Caco-2 (cell line): ENCODE measurements at regions not wholly inside any gene's neighbourhood (a gene's known extent, or its start where the extent isn't known, plus 50 kb on each side); places are given as distances from the start of the nearest gene placed in this dataset.

ENCODE experiments used
- BruUV-seq: library from RNA; stranded (reverse); fragments of 400-500 nt; replicated peaks from 2 replicates; lab custom pipeline; 2021; lab: Mats Ljungman, UMichigan
- CTCF ChIA-PET: fragments of 300-600 bp; sonication (Branson Sonifier 250); formaldehyde crosslinking; loops from one replicate; lab custom pipeline; 2022; ENCODE audit warnings: antibody characterized with exemption; lab: Charles Lee
- POLR2A ChIA-PET: fragments of 300-600 bp; sonication (Branson Sonifier 250); formaldehyde crosslinking; loops from one replicate; lab custom pipeline; 2022; ENCODE audit warnings: antibody characterized with exemption; lab: Charles Lee
- DNase-seq, 2 experiments: peaks; one replicate each; pipeline versions ENCODE4 v3.0.0 to v3.0.0-alpha.2; 2020 to 2022
- H3K27me3 ChIP-seq: replicated peaks from 2 replicates; pipeline ENCODE4 v1.6.0; 2011; ENCODE audit warnings: low read length; ENCODE audit not compliant: control insufficient read depth, insufficient read depth
- H3K36me3 ChIP-seq: 2 replicates; pipeline ENCODE4 v1.5.1; 2011; ENCODE audit warnings: low read length; ENCODE audit not compliant: control insufficient read depth, insufficient read depth
- H3K4me1 ChIP-seq: fragments of 250-450 bp; sonication (Bioruptor Pico); 2 replicates; pipeline ENCODE4 v1.5.1; 2020; ENCODE audit warnings: mild to moderate bottlenecking
- H3K4me3 ChIP-seq: 2 replicates; pipeline ENCODE4 v1.5.1; 2011; ENCODE audit warnings: low read depth, mild to moderate bottlenecking, control low read depth, low read length
- H3K9me3 ChIP-seq: fragments of 250-450 bp; sonication (Bioruptor Pico); 2 replicates; pipeline ENCODE4 v1.5.1; 2020; ENCODE audit warnings: mild to moderate bottlenecking, moderate library complexity
- H3K27ac Mint-ChIP-seq: one replicate; pipeline ENCODE4 v1.8.0; 2022; ENCODE audit warnings: mixed read lengths; ENCODE audit not compliant: unreplicated experiment
- H3K27me3 Mint-ChIP-seq: one replicate; pipeline ENCODE4 v1.8.0; 2022; ENCODE audit warnings: mixed read lengths; ENCODE audit not compliant: insufficient read depth, unreplicated experiment
- H3K36me3 Mint-ChIP-seq: one replicate; pipeline ENCODE4 v1.8.0; 2022; ENCODE audit warnings: mild to moderate bottlenecking, mixed read lengths; ENCODE audit not compliant: insufficient read depth, unreplicated experiment
- H3K4me1 Mint-ChIP-seq: one replicate; pipeline ENCODE4 v1.8.0; 2022; ENCODE audit warnings: low read depth, mixed read lengths; ENCODE audit not compliant: unreplicated experiment
- H3K4me3 Mint-ChIP-seq: one replicate; pipeline ENCODE4 v1.8.0; 2022; ENCODE audit warnings: mild to moderate bottlenecking, moderate library complexity, mixed read lengths; ENCODE audit not compliant: unreplicated experiment
- H3K9me3 Mint-ChIP-seq: one replicate; pipeline ENCODE4 v1.8.0; 2022; ENCODE audit warnings: mixed read lengths; ENCODE audit not compliant: unreplicated experiment
- intact Hi-C: fragments of 100-400 bp; cut with micrococcal nuclease; formaldehyde crosslinking; loops from one replicate; pipeline ENCODE4 v1.10.0; 2022; ENCODE audit not compliant: unreplicated experiment
- TF ChIP-seq, protein P1 (sequence below), 2 experiments: fragments of 200-600 bp in 1 of 2; IDR thresholded peaks; 1 replicate in 1 of 2; 2 replicates in 1 of 2; pipeline versions ENCODE4 v1.5.1 to v1.8.0; 2011 to 2022; ENCODE audit warnings: antibody characterized with exemption in 1 of 2, control low read depth in 1 of 2, inconsistent platforms in 1 of 2, low read depth in 1 of 2, low read length in 1 of 2, mild to moderate bottlenecking in 1 of 2, moderate library complexity in 1 of 2; ENCODE audit not compliant: insufficient read depth in 1 of 2, severe bottlenecking in 1 of 2, unreplicated experiment in 1 of 2

DNA sequence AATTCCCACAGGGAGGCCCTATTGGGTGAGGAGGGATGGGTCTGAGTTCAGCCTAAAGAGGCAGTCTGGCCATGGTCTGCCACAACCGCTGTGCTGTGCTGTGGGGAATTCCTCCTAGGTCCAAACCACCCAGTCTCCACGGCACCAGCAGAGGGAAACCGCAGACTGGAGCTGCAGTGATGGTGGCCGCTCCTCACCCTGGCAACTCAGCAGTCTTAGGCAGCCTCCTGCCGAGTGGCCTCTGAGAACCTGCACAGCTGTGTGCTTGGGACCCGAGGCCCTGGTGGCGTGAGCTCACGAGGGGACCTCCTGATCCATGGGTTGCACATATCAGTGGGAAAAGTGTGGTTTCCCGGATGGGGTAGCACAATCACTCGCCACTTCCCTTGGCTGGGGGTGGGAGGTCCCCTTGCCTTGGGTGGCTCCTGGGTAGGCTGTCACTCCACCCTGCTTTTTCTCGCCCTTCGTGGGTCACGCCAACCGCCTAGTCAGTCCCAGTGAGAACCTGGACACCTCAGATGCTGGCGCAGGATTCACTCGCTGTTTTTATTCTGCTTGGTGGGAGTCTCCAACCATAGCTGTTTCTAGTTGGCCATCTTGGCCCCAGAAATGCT lies 242.2 kb downstream of the CDH26 start:
- CTCF ChIA-PET, result no interaction called here
- no TSS peak for BruUV-seq
- Mint-ChIP-seq H3K27ac (no peak overlapping the region), H3K36me3 (no peaks in the 10 kb centered on the region), H3K9me3 (peaks cover 7% of the 10 kb centered on the region), H3K4me3 (no peak overlapping the region), H3K4me1 (peaks cover 7% of the 10 kb centered on the region), H3K27me3 (peaks cover 10% of the 10 kb centered on the region)
- no peaks in the 10 kb centered on the region for H3K9me3 ChIP-seq
- DNase-seq, result no peak
- TF ChIP-seq, protein P1, sequence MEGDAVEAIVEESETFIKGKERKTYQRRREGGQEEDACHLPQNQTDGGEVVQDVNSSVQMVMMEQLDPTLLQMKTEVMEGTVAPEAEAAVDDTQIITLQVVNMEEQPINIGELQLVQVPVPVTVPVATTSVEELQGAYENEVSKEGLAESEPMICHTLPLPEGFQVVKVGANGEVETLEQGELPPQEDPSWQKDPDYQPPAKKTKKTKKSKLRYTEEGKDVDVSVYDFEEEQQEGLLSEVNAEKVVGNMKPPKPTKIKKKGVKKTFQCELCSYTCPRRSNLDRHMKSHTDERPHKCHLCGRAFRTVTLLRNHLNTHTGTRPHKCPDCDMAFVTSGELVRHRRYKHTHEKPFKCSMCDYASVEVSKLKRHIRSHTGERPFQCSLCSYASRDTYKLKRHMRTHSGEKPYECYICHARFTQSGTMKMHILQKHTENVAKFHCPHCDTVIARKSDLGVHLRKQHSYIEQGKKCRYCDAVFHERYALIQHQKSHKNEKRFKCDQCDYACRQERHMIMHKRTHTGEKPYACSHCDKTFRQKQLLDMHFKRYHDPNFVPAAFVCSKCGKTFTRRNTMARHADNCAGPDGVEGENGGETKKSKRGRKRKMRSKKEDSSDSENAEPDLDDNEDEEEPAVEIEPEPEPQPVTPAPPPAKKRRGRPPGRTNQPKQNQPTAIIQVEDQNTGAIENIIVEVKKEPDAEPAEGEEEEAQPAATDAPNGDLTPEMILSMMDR (IDR thresholded peaks at IDR 0.05; ENCODE audit: insufficient read depth in 1 of 2, low read depth in 1 of 2, low read length in 1 of 2, severe bottlenecking in 1 of 2, unreplicated experiment in 1 of 2), result no peak
- H3K4me3 ChIP-seq, result no peak overlapping the region
- no peaks in the 10 kb centered on the region for H3K27me3 ChIP-seq
- H3K4me1 ChIP-seq, result no peaks in the 10 kb centered on the region
- intact Hi-C loops, result no loop called here
- no peaks in the 10 kb centered on the region for H3K36me3 ChIP-seq
- POLR2A ChIA-PET, result no interaction called here

DNA sequence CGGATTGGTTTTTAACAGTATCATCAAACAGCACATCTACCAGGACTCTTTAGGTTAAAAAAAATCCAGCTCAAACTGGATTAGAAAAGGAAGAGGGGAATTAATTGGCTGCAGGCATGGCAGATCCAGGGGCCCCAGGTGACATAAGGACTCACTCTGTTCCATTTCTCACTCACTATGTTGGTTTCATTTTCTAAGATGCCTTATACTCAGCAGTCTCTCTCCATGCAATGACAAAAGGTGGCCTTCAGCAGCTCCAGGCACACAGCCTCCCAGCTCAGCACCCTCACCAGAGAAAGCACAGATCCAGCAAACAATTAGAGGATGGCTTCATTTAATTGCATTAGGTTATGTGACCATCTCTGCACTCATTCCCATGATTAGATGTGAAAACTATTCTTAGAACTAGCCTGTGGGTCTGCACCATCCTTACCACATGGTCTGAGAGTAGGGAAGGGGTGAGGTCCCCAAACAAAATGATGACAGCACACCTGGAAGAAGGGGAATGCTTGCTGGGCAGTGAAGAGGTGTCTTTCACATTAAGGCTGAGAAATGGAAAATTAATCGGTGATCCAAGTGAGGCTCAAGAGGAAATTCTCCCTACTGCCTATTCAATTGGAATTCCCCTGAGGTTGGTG lies 243.1 kb downstream of the CDH26 start:
- ChIA-PET POLR2A (interaction anchor here (0.6 kb wide), 1 partner anchor 248 kb away, joined by 3 read pairs; no protein-coding TSS in a partner anchor), CTCF (no interaction called here)
- BruUV-seq, result no TSS peak
- Histone ChIP-seq H3K4me1 (no peaks in the 10 kb centered on the region), H3K36me3 (no peaks in the 10 kb centered on the region), H3K27me3 (no peaks in the 10 kb centered on the region), H3K9me3 (no peaks in the 10 kb centered on the region), H3K4me3 (no peak overlapping the region)
- intact Hi-C loops, result no loop called here
- no peak overlapping the region for H3K4me3 Mint-ChIP-seq
- peaks cover 9% of the 10 kb centered on the region for H3K27me3 Mint-ChIP-seq
- H3K4me1 Mint-ChIP-seq, result peaks cover 7% of the 10 kb centered on the region
- H3K9me3 Mint-ChIP-seq, result no peaks in the 10 kb centered on the region
- no peak overlapping the region for H3K27ac Mint-ChIP-seq
- TF ChIP-seq, protein P1 (IDR thresholded peaks at IDR 0.05; ENCODE audit: insufficient read depth in 1 of 2, low read depth in 1 of 2, low read length in 1 of 2, severe bottlenecking in 1 of 2, unreplicated experiment in 1 of 2), result no peak
- no peak for DNase-seq
- no peaks in the 10 kb centered on the region for H3K36me3 Mint-ChIP-seq

DNA sequence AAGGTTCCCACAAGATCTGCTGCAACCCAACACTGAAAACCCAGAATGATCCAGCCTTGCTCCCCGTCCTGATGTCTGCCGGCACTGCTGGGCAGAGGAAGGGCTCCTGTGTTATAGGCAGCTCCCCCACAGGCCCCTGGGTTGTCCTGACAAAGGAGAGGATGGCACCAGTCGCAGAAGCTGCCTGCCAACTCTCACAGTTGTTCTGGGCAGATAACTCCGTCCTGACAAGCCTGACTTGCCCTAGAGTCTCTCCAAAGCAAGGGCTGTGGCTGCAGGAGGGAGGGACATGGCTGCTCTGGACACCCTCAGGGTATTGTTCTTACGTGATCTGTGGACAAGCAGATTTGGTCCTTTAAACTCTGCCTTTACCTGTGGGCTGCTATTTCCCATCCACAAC lies 243.8 kb downstream of the CDH26 start:
- CTCF ChIA-PET, result interaction anchor here (0.6 kb wide), 1 partner anchor 165 kb away, joined by 3 read pairs; no protein-coding TSS in a partner anchor

More for the DNA sequence above, 243.8 kb downstream of the CDH26 start:
- DNase-seq, result no peak
- H3K9me3 ChIP-seq, result no peaks in the 10 kb centered on the region
- Mint-ChIP-seq H3K9me3 (no peaks in the 10 kb centered on the region), H3K36me3 (no peaks in the 10 kb centered on the region), H3K27me3 (peaks cover 9% of the 10 kb centered on the region), H3K4me3 (no peak overlapping the region), H3K4me1 (peaks cover 7% of the 10 kb centered on the region), H3K27ac (no peak overlapping the region)
- no TSS peak for BruUV-seq
- no peak overlapping the region for H3K4me3 ChIP-seq
- POLR2A ChIA-PET, result no interaction called here
- TF ChIP-seq, protein P1 (IDR thresholded peaks at IDR 0.05; ENCODE audit: insufficient read depth in 1 of 2, low read depth in 1 of 2, low read length in 1 of 2, severe bottlenecking in 1 of 2, unreplicated experiment in 1 of 2), result no peak
- H3K4me1 ChIP-seq, result no peaks in the 10 kb centered on the region
- intact Hi-C loops, result no loop called here
- no peaks in the 10 kb centered on the region for H3K36me3 ChIP-seq
- no peaks in the 10 kb centered on the region for H3K27me3 ChIP-seq
